ENCODE measurements at regions not wholly inside any gene's neighbourhood (a gene's known extent, or its start where the extent isn't known, plus 50 kb on each side); places are given as distances from the start of the nearest gene placed in this dataset.

GRCh38 chr15:37837276-37837675 lies 97.2 kb upstream of the TMCO5A start:
- TF ChIP-seq HOXA7 (CRISPR knock-in tag; IDR thresholded peaks at IDR 0.05): no peak
- no peak for TF ChIP-seq CTCF (IDR thresholded peaks at IDR 0.05)
- no peak for TF ChIP-seq ZC3H11A (IDR thresholded peaks at IDR 0.05)
- no peak for TF ChIP-seq KDM5A (IDR thresholded peaks at IDR 0.05)
- no peak for TF ChIP-seq CBX2 (IDR thresholded peaks at IDR 0.05; ENCODE audit: borderline replicate concordance, low read depth)
- TF ChIP-seq POLR2A (IDR thresholded peaks at IDR 0.05; ENCODE audit: low read length): no peak
- no peak for TF ChIP-seq RFX5 (IDR thresholded peaks at IDR 0.05)
- TF ChIP-seq TP53 (CRISPR knock-in tag; IDR thresholded peaks at IDR 0.05): no peak
- TF ChIP-seq REST (IDR thresholded peaks at IDR 0.05): no peak
- no peak for TF ChIP-seq HDAC2 (IDR thresholded peaks at IDR 0.05)
- TF ChIP-seq EHMT2 (IDR thresholded peaks at IDR 0.05; ENCODE audit: low read depth): no peak

Data from A549 (cell line).